ENCODE measurements at regions not wholly inside any gene's neighbourhood (a gene's known extent, or its start where the extent isn't known, plus 50 kb on each side); places are given as distances from the start of the nearest gene placed in this dataset.

DNA sequence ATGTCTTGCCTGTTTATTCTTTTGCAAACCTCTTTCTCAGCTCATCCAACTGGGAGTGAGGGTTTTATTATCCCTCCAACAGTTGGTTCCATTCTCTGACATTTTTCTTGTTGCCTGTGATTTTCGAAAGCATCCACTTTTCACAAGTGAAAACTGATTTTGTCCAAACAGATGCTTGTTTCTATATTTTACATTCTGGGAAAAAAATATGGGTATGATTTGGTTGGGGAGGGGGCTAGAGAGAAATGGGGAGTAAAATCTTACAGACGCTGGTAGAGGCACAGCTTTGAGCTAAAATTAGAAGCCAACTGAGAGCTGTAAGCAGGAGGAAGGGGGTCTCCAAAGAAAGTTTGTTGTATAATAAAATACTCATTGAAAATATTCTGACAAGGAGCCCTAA is 745.3 kb upstream of the CELF4 start:
- TF ChIP-seq, protein P1, sequence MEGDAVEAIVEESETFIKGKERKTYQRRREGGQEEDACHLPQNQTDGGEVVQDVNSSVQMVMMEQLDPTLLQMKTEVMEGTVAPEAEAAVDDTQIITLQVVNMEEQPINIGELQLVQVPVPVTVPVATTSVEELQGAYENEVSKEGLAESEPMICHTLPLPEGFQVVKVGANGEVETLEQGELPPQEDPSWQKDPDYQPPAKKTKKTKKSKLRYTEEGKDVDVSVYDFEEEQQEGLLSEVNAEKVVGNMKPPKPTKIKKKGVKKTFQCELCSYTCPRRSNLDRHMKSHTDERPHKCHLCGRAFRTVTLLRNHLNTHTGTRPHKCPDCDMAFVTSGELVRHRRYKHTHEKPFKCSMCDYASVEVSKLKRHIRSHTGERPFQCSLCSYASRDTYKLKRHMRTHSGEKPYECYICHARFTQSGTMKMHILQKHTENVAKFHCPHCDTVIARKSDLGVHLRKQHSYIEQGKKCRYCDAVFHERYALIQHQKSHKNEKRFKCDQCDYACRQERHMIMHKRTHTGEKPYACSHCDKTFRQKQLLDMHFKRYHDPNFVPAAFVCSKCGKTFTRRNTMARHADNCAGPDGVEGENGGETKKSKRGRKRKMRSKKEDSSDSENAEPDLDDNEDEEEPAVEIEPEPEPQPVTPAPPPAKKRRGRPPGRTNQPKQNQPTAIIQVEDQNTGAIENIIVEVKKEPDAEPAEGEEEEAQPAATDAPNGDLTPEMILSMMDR (IDR thresholded peaks at IDR 0.05; ENCODE audit: extremely low read depth in 1 of 2, insufficient read depth in 1 of 2, low read depth in 1 of 2, low read length in 2 of 2), result no peak
- no peak for TF ChIP-seq EZH2 (IDR thresholded peaks at IDR 0.05; ENCODE audit: borderline replicate concordance, low read depth, low read length, severe bottlenecking)

Data from endothelial cell of umbilical vein (primary cell).